Pons (tissue), 1 donor: ENCODE measurements at regions not wholly inside any gene's neighbourhood (a gene's known extent, or its start where the extent isn't known, plus 50 kb on each side); places are given as distances from the start of the nearest gene placed in this dataset.

Source experiments
- DNase-seq: peaks from one replicate; pipeline ENCODE4 v3.0.0-alpha.2; 2016; ENCODE audit warnings: low spot score

DNA sequence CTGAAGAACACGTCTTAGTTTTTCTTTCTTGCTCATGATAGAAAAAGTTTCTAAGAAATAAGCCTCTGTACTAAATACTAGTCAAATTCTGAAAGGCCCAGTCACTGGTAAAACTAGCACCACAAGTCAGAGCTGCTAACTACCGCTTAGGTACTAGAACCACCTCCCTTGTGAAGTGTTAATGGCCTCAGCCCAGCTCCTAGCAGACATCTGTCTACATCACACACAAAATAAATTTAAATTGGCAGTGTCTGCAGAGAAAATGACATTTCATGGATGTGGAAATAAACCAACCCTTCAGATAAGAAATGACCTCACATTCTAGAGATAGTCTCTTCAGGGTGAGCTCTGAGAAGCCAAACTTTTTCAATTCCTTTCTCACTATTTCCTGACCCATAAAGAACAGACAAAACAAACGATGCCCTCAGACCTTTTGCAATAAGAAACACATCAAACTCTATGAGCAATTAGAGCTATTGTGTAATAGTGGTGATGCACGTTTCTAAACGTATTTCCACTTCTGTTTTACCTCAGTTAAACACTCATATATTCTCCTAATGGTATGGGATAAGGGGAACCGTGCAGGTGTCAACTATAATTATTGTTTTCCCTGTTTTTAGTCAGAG is 70.3 kb upstream of the DSG1 start:
- DNase-seq, result no peak

DNA sequence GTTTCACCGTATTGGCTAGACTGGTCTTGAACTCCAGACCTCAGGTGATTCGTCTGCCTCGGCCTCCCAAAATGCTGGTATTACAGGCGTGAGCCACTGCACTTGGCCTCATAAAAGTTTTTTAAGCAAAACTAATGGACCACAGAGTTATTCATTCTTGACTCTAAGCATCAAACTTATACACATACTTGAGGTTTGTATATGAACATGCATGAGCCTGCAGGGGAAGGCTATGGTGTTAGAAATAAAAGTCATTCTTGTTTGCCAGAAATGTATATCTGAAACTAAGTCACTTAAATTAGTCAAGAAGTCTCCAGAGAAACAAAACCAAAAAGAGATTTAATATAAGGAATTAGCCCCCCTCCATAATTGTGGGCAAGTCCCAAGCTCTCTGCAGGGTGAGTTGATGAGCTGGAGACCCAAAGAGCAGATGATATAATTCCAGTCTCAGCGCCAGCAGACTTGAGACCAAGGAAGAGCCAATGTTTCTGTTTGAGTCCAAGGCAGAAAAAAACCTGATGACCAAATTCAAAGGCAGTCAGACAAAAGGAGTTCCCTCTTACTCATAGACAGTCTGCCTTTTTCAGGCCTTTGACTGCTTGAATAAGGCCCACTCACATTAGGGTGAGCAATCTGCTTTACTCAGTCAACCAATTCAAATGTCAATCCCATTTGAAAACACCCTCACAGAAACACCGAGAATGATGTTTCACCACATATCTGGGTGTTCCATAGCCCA is 69.0 kb upstream of the DSG1 start:
- DNase-seq, result no peak

DNA sequence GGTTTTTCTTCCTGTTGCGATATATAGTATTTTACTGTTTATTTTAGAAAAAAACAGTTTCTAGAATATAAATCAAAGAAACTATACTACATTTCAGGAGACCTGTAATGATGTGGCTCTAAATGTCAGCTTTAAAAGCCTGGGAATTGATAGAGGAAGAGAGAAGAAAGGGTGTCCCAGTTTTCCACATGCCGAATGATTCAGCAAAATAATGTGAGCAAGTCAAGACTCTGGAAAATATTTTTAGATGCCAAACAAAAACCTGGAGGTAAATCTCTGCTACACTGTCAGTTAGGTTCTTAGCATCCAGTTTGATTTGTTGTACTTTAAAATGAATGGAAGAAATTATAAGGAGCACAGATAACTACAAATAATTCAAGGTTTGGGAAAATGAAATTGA is 67.1 kb upstream of the DSG1 start:
- peak; percentile 27 for DNase-seq

DNA sequence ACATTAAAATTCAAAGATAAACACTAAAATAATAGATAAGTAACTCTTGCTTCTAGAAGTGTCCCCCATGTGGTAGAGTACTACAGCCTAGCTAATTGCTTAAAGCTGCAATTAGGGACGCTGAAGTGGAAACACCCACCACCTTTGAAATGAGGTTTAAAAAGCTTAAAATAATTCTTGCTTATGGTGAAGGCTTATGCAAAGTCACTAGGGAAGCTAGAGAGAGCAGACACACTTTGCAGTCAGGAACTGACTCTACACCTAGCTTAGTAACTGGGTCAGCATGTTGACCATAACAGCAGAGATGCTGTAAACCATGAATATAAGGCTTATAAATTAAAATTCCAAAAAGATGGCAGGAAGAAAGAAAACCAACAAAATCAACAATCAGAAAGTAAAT is 65.4 kb upstream of the DSG1 start:
- no peak for DNase-seq

- DNase-seq, result no peak
These were observed 62.0 kb upstream of the DSG1 start for GRCh38 chr18:31255953-31256352.

- DNase-seq, result no peak
These were observed 59.2 kb upstream of the DSG1 start for GRCh38 chr18:31258789-31259188.

GRCh38 chr18:31261792-31262582 is 56.0 kb upstream of the DSG1 start:
- no peak for DNase-seq

- no peak for DNase-seq
These were observed 50.0 kb upstream of the DSG1 start for GRCh38 chr18:31267823-31268481.
